AG04449 (cell line): ENCODE measurements at regions not wholly inside any gene's neighbourhood (a gene's known extent, or its start where the extent isn't known, plus 50 kb on each side); places are given as distances from the start of the nearest gene placed in this dataset.

ENCODE experiments used
- CTCF ChIA-PET: fragments of 350-600 bp; formaldehyde crosslinking; extraction: SDS; loops from one replicate; lab custom pipeline; 2021; ENCODE audit warnings: antibody characterized with exemption; lab: Yijun Ruan, JAX
- POLR2A ChIA-PET: fragments of 400-600, 350-600 bp; formaldehyde crosslinking; extraction: SDS; loops from one replicate; lab custom pipeline; 2020; ENCODE audit warnings: antibody characterized with exemption, inconsistent platforms; lab: Yijun Ruan, JAX
- DNase-seq: peaks from one replicate; pipeline ENCODE4 v3.0.0-alpha.2; 2010; ENCODE audit warnings: low read depth, low spot score
- H3K4me3 ChIP-seq: 2 replicates; pipeline ENCODE4 v1.5.1; 2011; ENCODE audit warnings: low read depth, mild to moderate bottlenecking, control low read depth, low read length
- CTCF ChIP-seq: IDR thresholded peaks from one replicate; pipeline ENCODE4 v1.5.1; 2011; ENCODE audit warnings: mild to moderate bottlenecking, moderate library complexity, low read length, control low read depth, inconsistent platforms; ENCODE audit not compliant: insufficient read depth; ENCODE audit errors: missing control alignments

DNA sequence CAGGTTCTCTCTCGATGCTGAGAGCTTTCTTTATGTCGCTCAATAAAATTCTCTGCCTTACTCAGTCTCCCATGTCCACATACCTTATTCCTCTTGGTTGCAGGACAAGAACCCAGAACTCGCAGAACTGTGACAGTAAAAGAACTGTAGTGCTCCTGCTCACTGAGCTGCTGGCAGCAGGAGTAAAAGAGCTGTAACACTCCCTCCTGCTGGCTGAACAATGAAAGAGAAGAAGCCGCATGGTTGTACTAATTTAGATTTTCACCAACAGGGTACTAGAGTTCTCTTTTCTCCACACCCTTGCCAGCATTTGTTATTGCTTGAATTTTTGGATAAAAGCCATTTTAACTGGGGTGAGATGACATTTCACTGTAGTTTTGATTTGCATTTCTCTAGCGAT, 433.2 kb downstream of the GUCY1A2 start:
- ChIA-PET CTCF (interaction anchor here (0.9 to 4.6 kb wide), 21 partner anchors 8 to 432 kb away, joined by 3 to 32 read pairs (median 5); no protein-coding TSS in a partner anchor), POLR2A (no interaction called here)
- DNase-seq, result peak; percentile 1

GRCh38 chr11:106594751-106595351, 423.4 kb downstream of the GUCY1A2 start:
- no peak for DNase-seq
- ChIA-PET POLR2A (interaction anchor here (0.5 kb wide), 1 partner anchor 15 kb away, joined by 3 read pairs; no protein-coding TSS in a partner anchor), CTCF (interaction anchor here (1.4 kb wide), 1 partner anchor 11 kb away, joined by 3 read pairs; no protein-coding TSS in a partner anchor)
- TF ChIP-seq CTCF, result no peak
- H3K4me3 ChIP-seq, result no peak overlapping the region

More for the DNA sequence above, 433.2 kb downstream of the GUCY1A2 start:
- no peak overlapping the region for H3K4me3 ChIP-seq
- peak; percentile 40 for TF ChIP-seq CTCF

DNA sequence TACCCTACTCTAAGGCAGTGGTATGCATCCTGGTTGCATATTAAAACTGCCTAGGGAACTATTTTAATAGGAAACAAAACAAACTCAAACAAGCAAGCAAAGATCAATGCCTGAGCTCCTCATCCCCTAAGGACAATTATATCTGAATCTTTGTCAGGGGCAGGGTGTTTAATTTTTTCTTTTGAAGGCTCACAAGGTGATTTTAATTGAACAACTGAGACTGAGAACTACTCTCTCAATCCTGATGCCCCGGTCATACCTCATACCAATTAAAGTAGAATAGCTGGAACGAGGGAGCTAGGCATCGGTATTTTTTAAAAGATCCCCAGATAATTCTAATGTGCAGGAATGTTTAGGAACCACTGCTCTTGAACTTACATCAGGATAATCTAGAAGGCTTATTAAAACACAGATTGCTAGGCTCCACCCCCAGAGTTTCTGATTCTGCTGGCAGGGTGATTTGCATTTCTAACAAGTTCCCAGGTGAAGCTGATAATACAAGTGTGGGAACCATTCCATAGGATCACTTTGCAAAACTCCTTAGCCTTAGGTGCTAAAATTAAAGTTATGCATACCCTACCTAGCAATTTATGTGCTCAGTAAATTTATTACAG, 416.5 kb downstream of the GUCY1A2 start:
- TF ChIP-seq CTCF, result no peak
- ChIA-PET CTCF (interaction anchor here (4.9 kb wide), 1 partner anchor 16 kb away, joined by 14 read pairs; no protein-coding TSS in a partner anchor), POLR2A (no interaction called here)
- DNase-seq, result no peak
- no peak overlapping the region for H3K4me3 ChIP-seq

DNA sequence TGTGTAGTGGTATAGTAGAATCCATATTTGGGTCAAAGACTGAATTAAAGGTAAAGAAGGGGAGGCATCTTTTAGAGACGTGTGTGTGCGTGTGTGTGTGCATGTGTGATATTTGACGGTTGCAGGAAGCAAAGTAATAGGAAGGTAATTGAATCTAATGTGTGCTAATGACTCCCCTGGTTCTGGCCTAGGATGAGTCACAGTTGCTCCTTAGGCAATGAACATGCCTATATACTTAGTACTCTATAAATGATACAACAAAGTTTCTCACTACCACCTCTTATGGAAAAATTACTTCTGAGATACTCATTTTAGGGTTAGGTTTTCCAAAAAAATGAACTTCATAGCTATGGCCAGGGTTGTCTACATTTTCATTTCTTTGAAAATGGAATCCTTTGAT, 409.6 kb downstream of the GUCY1A2 start:
- CTCF ChIA-PET, result interaction anchor here (0.9 to 1.4 kb wide), 2 partner anchors 24 to 109 kb away, joined by 3 to 4 read pairs; no protein-coding TSS in a partner anchor
- no peak overlapping the region for H3K4me3 ChIP-seq
- POLR2A ChIA-PET, result no interaction called here
- TF ChIP-seq CTCF, result no peak
- peak; percentile 23 for DNase-seq

DNA sequence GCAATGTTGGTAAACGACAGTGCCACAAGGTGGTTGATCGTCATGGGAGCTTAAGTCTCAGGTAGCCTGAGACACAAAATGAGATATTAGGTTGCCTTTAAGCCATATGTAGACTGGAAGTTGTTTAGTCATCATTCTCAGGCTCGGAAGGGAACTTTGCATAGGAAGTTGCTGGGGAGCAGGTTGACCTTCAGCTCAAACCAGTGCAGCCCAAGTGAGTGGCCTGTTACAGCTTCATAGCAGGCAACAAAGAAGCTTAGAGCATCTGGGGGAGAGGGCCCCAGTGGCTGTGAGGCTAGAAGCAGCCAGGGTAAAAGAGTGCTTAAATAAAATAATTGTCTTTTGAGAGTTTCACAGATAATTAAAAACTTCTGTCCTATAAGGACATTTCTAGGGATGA, 404.0 kb downstream of the GUCY1A2 start:
- H3K4me3 ChIP-seq, result no peak overlapping the region
- POLR2A ChIA-PET, result no interaction called here
- no peak for DNase-seq
- no peak for TF ChIP-seq CTCF
- CTCF ChIA-PET, result no interaction called here

GRCh38 chr11:106619320-106619990, 398.8 kb downstream of the GUCY1A2 start:
- ChIA-PET CTCF (no interaction called here), POLR2A (no interaction called here)
- no peak for TF ChIP-seq CTCF
- no peak for DNase-seq
- no peak overlapping the region for H3K4me3 ChIP-seq
